Eye (tissue), 1 donor: ENCODE measurements at regions not wholly inside any gene's neighbourhood (a gene's known extent, or its start where the extent isn't known, plus 50 kb on each side); places are given as distances from the start of the nearest gene placed in this dataset.

Experiments used
- DNase-seq: peaks from one replicate; pipeline ENCODE4 v3.0.0-alpha.2; 2015

DNA sequence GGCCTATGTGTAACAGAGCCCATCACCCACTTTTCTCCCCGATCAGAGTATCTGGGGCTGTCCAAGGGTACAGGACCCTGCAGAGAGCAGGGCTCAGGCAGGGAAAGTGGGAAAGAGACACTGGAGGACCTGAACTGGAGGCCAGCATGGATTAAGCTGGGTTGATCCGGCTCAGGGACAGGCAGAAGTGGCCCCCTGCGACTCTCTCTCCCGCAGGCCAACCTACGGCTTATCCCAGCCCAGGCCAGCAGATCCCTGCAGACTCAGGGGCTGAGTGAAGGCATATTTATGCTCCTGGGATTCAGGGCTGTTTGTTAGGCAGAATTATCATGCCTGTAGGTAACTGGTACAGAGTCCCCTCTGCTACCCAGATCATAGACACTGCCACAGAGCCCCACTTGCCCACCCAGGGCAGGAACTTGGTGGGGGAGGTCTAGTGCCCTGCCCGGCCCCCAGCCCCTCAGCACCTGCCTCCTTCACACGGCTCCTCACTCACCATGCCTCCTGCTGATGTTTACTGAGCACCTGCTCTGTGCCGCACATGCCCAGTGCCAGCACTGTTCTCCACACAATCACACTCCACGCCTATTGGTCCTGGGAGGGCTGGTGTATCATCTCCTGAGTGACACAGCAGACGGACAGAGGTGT, 87.3 kb downstream of the ADRA2C start:
- no peak for DNase-seq

DNA sequence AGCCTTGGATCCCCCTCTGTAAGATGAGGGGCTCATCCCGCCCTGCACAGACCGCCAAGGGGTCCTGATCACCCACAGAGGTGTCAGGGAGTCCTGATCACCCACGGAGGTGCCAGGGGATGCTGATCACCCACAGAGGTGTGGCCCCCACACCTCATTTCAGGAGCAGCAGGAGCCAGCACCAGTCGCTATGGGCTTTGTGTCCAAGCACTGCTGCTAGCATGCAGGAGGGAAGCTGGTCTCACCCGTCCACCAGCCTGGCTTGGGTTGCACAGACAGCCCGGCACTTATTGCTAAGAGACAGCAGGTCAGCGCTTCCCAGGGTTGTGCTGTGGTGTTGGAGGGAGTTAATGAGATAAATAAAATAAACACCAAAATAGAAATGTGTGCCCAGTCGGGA, 88.5 kb downstream of the ADRA2C start:
- DNase-seq = no peak

- DNase-seq = no peak
These were observed 89.5 kb downstream of the ADRA2C start for GRCh38 chr4:3855646-3856045.

DNA sequence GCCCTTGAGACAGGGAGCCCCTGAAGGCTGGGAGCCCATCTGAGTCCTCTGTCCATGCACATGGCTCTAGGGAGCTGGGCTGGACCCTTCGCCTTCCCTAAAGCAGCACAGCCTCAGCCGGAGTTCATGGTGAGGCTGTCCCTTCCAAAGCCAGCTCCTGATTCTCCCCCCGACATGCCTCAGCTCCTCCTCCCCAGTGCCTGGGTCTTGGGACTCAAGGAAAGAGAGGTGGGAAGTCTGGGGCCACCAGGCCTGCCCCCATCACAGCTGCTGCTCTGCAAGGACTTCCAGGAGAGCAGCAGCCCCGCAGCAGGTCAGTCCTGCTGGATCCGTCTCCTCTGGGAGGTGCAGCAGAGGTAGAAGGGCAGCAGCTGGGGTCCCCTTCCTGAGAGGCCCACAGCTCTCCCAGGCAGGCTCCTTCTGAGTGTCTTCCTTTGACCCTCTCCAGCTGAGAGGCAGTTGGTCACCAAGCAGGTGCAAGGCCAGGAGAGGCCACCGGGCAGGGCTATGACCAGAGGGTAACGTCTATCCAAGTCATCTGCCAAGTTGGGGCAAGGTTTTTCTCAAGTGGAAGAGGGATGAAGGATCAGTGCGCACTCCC, 90.5 kb downstream of the ADRA2C start:
- DNase-seq = no peak

- DNase-seq = no peak
These were observed 91.2 kb downstream of the ADRA2C start for GRCh38 chr4:3857269-3857926.

DNA sequence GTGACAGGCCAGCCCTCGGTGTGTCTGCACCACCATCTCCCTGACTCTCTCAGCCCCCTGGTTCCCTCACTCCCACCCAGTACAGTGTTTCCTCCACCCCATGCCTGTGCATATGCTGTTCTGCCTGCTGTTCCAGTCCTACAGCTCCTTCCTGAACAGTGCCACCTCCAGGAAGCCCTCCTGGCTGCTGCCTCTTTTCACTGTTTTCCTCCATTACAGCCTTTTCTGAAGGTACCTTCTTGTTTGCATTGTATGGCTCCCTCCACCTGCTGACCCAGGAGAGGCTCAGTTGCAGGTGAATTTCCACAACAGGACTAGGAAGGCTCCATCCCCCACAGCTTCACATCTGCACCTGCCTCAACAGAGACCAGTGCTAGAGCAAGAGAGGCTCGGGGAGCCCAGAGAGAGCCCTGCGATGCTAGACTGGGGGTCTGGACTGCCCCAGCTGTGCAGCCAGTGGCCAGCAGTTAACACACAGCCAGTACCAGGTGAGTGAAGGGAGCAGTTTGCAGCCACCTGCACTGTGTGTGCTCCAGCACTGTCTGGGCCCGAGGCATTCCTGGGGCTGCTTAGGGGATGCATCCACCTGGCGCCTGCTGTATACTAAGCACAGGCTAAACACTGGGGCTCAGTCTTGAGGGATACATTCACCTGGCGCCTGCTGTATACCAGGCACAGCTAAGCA, 92.0 kb downstream of the ADRA2C start:
- no peak for DNase-seq

- DNase-seq = no peak
These were observed 92.7 kb downstream of the ADRA2C start for GRCh38 chr4:3858765-3859388.

DNA sequence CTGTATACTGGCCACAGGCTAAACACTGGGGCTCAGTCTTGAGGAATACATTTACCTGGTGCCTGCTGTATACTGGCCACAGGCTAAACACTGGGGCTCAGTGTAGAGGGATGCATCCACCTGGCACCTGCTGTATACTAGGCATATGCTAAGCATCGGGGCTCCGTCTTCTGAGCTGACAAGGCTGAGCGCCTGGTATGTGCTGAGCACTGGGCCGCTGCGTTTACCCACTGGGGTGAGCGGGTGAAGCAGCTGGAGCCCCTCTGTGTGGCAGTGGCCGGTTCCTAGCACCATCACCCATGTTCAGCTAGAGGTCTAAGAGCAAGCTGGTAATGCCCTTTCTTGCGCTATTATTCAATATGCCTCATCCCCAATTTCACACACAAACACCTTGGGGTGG, 93.4 kb downstream of the ADRA2C start:
- no peak for DNase-seq

DNA sequence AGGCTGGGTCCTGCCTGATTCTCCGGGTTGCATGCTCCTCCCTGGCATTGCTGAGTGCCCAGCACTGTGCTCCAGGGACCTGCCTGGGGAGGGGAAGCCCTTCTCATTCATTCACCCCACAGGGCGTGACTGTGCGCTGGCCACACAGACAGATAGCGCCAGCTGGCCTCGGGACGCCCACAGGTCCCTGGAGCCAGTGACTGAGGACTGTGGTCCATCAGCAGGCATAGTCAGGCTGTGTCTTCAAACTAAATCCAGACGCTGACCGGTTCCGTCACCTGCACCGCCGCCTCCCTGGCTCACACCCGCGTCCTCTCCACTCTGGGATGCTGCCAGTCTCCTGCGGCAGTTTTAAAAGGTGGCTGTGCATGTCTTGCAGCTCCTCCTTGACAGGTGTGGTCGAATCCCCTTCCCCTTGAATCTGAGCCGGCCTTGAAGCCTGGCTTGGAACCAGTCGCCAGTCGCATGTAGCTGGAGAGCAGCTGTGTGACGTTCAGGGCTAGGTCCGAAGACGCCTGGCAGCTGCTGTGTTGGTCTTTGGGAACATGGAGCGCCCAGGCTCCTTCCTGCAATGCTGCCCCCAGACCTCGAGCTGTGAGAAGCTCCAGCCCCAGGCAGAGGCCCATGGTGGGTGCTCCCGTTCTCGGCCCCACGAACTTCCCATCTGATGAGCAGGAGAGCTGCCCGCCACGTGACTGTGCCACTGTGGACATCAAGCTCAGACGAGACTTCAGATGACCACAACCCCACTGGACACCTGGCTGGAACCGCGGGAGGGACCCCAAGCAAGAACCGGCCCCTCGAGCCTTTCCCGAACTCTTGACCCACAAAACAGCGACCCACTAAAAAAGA, 94.1 kb downstream of the ADRA2C start:
- no peak for DNase-seq

- no peak for DNase-seq
These were observed 94.9 kb downstream of the ADRA2C start for GRCh38 chr4:3860913-3861636.

DNA sequence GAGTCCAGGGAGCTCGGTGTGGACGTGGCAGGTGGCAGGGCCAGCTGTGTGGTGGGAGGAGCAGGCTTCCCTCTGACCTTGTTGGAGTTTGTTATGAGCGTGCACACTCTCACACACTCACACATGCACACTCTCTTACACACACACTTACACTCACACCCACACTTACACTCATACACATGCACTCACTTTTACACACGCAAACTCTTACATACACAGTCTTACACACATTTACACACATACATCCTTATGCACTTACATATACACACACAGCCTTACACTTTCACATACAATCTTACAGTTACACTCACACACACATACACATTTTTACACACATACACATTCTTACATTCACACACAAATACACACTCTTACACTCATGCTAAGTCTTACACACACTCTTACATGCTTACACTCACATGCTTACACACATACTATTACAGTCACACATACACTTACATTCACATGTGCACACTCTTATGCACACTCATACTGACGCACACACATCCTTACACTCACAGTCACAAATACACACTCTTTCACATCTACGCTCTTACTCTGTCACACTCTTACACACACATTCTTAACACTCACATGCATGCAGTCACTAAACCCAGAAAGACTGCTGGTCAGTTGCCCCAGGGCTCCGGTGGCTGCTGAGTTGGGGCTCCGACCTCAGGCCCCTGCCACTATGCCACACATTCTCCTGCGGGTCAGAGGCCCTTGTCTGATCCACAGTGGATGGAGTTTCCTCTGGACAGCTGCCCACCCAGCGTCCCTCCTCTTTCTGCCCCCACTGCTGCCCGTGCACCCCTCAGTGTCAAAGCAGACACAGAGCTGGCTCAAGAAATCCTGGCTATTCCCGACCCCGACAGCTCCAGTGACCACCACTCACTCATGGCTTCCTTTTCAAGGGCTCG, 95.8 kb downstream of the ADRA2C start:
- DNase-seq = no peak

- peak; percentile 19 for DNase-seq
These were observed 96.6 kb downstream of the ADRA2C start for GRCh38 chr4:3862640-3863420.

DNA sequence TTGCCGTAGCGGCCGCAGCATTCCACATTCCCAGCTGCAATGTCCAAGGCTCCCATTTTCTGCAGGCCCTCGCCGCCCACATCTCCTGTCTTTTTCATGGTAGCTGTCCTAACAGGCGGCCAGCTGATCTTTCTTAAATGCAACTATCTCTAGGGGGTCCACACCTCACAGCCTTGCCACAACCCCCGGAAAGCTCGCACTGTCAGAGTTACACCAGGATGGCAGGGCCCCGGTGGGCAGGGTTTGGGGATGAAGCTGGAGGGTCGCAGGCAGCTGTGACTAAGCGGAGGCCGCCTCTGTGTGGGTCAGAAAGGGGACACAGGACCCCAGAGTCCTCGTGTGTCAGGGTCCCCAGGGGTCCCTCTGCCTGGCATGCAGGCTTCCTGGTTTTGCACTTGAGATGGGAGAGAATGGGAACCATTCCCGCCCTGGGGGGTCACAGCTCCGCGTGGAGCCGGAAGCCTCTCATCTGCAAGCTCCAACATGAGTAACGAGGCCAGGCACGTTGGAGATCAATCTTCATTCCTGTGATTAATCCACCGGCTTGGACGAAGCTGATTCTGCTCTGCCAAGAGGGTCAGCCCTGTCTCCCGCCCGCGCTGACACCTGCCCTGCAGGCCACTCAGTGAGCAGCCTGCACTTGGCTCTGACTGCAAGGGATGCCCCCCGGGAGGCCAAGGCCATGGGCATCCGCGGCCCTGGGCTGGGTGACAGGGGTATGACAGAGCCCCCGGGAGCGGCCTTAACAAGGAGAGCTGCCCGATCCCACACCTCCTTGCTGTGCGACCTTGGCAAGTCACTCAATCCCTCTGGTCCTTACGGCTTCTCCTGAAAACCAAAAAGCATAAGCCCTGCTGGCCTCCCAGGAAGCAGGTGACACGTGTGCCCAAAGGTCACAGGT, 97.9 kb downstream of the ADRA2C start:
- DNase-seq = no peak

DNA sequence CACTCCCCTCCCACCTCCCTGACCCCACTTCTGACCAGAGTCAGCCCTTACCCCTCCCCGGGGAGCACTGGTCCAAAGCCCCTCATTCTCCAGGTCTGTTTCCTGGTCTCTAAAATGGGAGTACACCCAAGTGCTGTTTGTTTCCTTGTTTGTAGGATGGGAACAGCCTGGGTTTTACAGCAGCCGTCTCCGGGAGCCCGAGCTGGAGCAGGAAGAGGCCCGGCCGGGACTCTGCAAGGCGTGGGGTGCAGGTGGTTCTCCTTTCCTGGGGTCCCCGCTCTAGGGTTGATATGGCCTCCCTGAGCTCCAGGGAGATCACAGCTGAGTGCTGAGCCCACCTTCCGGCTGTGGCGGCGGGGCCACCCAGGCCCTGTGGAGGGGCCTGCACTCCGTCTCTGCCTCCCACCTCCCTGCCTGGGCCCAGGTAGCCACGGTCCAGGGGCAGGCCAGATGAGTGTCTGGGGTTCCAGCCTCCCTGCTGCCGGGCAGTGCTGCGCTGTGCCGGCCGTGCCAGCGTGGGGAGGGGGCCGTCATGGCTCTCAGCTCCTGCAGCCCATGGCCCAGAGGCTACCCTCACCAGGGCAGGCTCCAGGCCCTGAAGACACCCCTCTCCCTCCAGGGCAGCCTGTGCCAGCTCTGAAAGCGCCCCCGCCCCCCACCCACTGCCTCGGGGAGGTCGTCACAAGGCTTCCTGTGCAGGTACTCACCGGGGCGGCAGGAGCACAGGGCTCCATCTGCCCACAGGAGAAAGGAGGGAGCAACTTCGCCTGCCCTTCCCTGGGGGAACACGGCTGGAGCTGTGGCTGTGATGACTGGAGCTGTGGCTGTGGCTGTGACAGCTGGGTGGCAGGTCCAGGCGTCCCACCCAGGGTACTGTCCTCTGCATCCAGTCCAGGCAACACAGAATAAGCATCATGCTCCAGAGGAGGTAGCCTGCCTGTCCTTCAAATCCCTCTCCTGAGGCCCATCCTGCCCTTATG, 98.8 kb downstream of the ADRA2C start:
- no peak for DNase-seq

GRCh38 chr4:3865986-3866812, 100.0 kb downstream of the ADRA2C start:
- DNase-seq = no peak

DNA sequence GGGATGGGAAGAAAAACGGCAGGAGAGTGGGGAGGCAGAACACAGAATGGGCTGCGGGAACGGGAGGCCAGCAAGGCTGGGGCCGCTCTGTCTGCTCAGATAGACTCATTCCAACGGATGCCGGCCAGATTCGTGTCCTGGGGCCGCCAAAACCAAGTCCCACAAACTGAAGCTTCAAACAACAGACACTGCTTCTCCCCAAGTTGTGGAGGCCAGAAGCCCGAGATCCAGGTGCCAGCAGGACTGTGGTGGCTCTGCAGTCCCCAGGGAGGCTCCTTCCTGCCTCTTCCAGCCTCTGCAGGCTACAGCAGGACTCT, 100.6 kb downstream of the ADRA2C start:
- no peak for DNase-seq
